Heart left ventricle (tissue), 16 donors: ENCODE measurements at regions not wholly inside any gene's neighbourhood (a gene's known extent, or its start where the extent isn't known, plus 50 kb on each side); places are given as distances from the start of the nearest gene placed in this dataset.

Experiments used
- ATAC-seq, 4 donors: fragments of 200-7000 bp; cut with Tn5 transposase; one replicate each; pipeline ENCODE4 v1.9.1; 2020 to 2022; ENCODE audit warnings: moderate library complexity in 4 of 4, mild to moderate bottlenecking in 3 of 4, moderate number of reproducible peaks in 1 of 4
- DNase-seq, 5 donors: peaks; one replicate each; pipeline ENCODE4 v3.0.0-alpha.2; 2020
- H3K27ac ChIP-seq, 12 donors: fragments of 200-600 bp; sonication (generic) in 4 of 12; one replicate each; pipeline versions ENCODE4 v1.5.0 to v1.8.0; 2016 to 2022; ENCODE audit warnings: mild to moderate bottlenecking in 2 of 12
- H3K27me3 ChIP-seq, 9 donors: fragments of 200-600 bp; sonication (generic) in 2 of 9; one replicate each; pipeline versions ENCODE4 v1.5.1 to v1.8.0; 2016 to 2022; ENCODE audit warnings: mild to moderate bottlenecking in 3 of 9
- H3K36me3 ChIP-seq, 9 donors: fragments of 200-600 bp; sonication (generic) in 2 of 9; one replicate each; pipeline versions ENCODE4 v1.5.0 to v1.8.0; 2018 to 2022; ENCODE audit warnings: mild to moderate bottlenecking in 2 of 9
- H3K4me1 ChIP-seq, 12 donors: fragments of 200-600 bp; sonication (generic) in 4 of 12; one replicate each; pipeline versions ENCODE4 v1.5.0 to v1.8.0; 2016 to 2022; ENCODE audit warnings: mild to moderate bottlenecking in 3 of 12
- H3K4me3 ChIP-seq, 12 donors: fragments of 200-600 bp; sonication (generic) in 4 of 12; one replicate each; pipeline versions ENCODE4 v1.5.0 to v1.8.0; 2017 to 2022; ENCODE audit warnings: mild to moderate bottlenecking in 9 of 12, moderate library complexity in 4 of 12
- H3K9me3 ChIP-seq, 12 donors: fragments of 200-600 bp; sonication (generic) in 4 of 12; one replicate each; pipeline versions ENCODE4 v1.5.0 to v1.8.0; 2016 to 2022; ENCODE audit warnings: mild to moderate bottlenecking in 1 of 12
- POLR2A ChIP-seq, 2 donors: fragments of 450-650 bp; IDR thresholded peaks; one replicate each; pipeline ENCODE4 v1.6.1; 2017; ENCODE audit warnings: antibody characterized with exemption in 2 of 2, mild to moderate bottlenecking in 2 of 2, moderate library complexity in 2 of 2
- WGBS, 4 donors: extraction: QIAGEN DNeasy Blood & Tissue Kit in 2 of 4; methylation state at CpG; one replicate each; pipeline versions ENCODE4 v1.1.5 to v1.1.7; 2013 to 2018; 5-methylcytosine and 5-hydroxymethylcytosine counted together
- intact Hi-C, 10 donors: fragments of 100-400 bp; cut with DNase I; formaldehyde crosslinking; loops; one replicate each; pipeline versions ENCODE4 v1.11.1 to v1.14.2; 2022
- TF ChIP-seq, protein P1 (sequence below), 12 donors: fragments of 200-600 bp; sonication (generic) in 4 of 12; IDR thresholded peaks; one replicate each; pipeline versions ENCODE4 v1.5.0 to v1.8.0; 2018 to 2022; ENCODE audit warnings: antibody characterized with exemption in 12 of 12, mild to moderate bottlenecking in 5 of 12
- donor health status: ischemic (EF 13 %, LVEDD 7.1; RV severe dilation, severe dysfunction).
- donor health status: healthy with polysubstance abuse.
- donor health status: DM: no; HTN: yes; CAD: no.
- donor health status: DM: no; HTN: no; CAD: no.
- donor health status: ischemic (EF 25% LVEDD 6.9; RV normal size, moderate dysfunction).
- donor health status: ischemic (EF 25% LVEDD 5.7; RV mildly dilated, moderate dysfunction).
- donor health status: healthy.
- donor health status: DM: yes; HTN: yes; CAD: no.
- donor health status: ischemic (EF 35%, LVEDD 5.7; RV mildly dilated, moderate dysfunction).
- donor health status: nonischemic (EF 11% LVEDD 7.7; RV severe dilation, severe dysfunction).
- donor health status: DM: yes; HTN: yes; CAD: no.
- donor health status: PGD.
- donor health status: ischemic (EF 29% LVEDD 5.4; RV normal size, mild dysfunction).
- donor health status: nonischemic (EF 23%, LVEDD 6.1; RV moderate dilation, normal function).

DNA sequence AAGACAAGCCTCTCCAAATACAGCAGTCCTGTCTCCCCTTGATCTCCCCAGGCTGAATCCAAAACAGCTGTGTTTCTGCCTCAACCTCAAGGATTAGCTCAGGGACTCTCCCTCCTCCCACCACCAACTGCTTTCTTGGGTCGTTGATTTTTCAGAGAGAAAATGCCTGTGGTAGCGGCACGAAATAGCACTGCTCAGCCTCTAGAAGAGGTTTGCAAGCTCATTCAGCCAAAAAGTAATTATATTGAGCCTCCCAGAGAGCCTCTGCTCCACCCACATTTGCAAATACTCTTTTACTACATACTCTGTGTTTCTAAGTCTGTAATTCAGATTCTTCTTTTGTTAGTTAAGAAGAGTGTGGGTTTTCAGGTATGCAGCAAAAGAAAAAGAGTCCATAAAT, 396.4 kb upstream of the TNP1 start:
- no peak for TF ChIP-seq POLR2A (IDR thresholded peaks at IDR 0.05)
- TF ChIP-seq, protein P1, sequence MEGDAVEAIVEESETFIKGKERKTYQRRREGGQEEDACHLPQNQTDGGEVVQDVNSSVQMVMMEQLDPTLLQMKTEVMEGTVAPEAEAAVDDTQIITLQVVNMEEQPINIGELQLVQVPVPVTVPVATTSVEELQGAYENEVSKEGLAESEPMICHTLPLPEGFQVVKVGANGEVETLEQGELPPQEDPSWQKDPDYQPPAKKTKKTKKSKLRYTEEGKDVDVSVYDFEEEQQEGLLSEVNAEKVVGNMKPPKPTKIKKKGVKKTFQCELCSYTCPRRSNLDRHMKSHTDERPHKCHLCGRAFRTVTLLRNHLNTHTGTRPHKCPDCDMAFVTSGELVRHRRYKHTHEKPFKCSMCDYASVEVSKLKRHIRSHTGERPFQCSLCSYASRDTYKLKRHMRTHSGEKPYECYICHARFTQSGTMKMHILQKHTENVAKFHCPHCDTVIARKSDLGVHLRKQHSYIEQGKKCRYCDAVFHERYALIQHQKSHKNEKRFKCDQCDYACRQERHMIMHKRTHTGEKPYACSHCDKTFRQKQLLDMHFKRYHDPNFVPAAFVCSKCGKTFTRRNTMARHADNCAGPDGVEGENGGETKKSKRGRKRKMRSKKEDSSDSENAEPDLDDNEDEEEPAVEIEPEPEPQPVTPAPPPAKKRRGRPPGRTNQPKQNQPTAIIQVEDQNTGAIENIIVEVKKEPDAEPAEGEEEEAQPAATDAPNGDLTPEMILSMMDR (IDR thresholded peaks at IDR 0.05): no peak
- intact Hi-C loops: no loop called here
- DNase-seq: no peak
- Histone ChIP-seq H3K36me3 (no peaks in the 10 kb centered on the region), H3K27ac (peak overlapping the region in 1 of 12 donors; percentile 25), H3K4me3 (no peak overlapping the region), H3K4me1 (peaks cover 0 to 7% (median 0%) of the 10 kb centered on the region in 12 donors), H3K27me3 (peaks cover 0 to 17% (median 0%) of the 10 kb centered on the region in 9 donors), H3K9me3 (no peaks in the 10 kb centered on the region)
- 77 to 87% (median 81%) methylated on average over 3 of the region's 3 CpGs for WGBS, 4 donors
- peak in 1 of 4 donors; percentile 37 for ATAC-seq

DNA sequence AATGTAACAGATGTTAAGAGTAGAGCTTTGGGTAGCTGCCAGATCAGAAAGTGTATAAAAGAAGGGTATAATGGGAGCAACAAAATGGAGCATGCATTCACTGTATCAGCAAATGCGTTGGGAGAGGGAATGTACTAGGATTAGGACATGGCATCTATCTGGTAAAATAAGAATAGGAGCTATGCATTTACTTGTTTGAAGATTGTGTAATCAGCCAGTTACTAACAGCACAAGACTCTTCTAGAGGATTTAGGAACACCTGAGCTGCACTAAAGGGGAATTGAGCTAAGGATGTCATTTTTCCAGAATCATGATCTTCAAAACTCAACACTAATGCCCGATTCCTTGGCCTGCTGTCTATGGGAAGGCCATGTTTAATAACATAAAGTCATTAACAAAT, 394.2 kb upstream of the TNP1 start:
- TF ChIP-seq POLR2A (IDR thresholded peaks at IDR 0.05): no peak
- TF ChIP-seq, protein P1 (IDR thresholded peaks at IDR 0.05): no peak
- DNase-seq (no peak), ATAC-seq (no peak)
- Histone ChIP-seq H3K4me1 (peaks cover 0 to 14% (median 4%) of the 10 kb centered on the region in 12 donors), H3K9me3 (no peaks in the 10 kb centered on the region), H3K27ac (no peak overlapping the region), H3K4me3 (no peak overlapping the region), H3K36me3 (no peaks in the 10 kb centered on the region), H3K27me3 (peaks cover 0 to 22% (median 0%) of the 10 kb centered on the region in 9 donors)
- 93 to 97% (median 95%) methylated on average over 2 of the region's 2 CpGs for WGBS, 4 donors
- intact Hi-C loops: no loop called here

DNA sequence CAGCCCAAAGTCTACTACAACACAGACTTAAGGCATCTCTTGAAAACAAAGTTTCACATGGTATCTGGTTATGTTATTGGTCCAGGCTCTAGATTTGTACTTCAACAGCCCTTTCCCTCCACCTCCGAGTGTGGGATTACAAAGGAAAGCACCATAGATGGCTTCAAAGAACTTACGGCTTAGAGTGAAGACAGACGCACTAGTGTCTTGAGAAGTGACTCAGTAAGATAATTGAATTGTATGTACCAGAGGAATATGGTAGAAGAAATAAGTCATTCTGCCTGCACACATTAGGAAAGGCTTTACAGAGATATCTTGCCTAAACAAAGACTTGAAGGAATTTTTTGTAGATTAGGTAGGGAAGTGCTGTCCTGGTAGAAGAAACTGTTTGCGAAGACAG, 392.3 kb upstream of the TNP1 start:
- Histone ChIP-seq H3K4me3 (no peak overlapping the region), H3K9me3 (no peaks in the 10 kb centered on the region), H3K27me3 (peaks cover 0 to 23% (median 0%) of the 10 kb centered on the region in 9 donors), H3K36me3 (no peaks in the 10 kb centered on the region), H3K27ac (peak overlapping the region in 1 of 12 donors; percentile 86), H3K4me1 (peaks cover 0 to 33% (median 18%) of the 10 kb centered on the region in 12 donors)
- no peak for ATAC-seq
- TF ChIP-seq, protein P1 (IDR thresholded peaks at IDR 0.05): no peak
- TF ChIP-seq POLR2A (IDR thresholded peaks at IDR 0.05): no peak
- intact Hi-C loops: no loop called here
- no peak for DNase-seq
- 94 to 99% (median 96%) methylated on average over 4 of the region's 4 CpGs for WGBS, 4 donors

DNA sequence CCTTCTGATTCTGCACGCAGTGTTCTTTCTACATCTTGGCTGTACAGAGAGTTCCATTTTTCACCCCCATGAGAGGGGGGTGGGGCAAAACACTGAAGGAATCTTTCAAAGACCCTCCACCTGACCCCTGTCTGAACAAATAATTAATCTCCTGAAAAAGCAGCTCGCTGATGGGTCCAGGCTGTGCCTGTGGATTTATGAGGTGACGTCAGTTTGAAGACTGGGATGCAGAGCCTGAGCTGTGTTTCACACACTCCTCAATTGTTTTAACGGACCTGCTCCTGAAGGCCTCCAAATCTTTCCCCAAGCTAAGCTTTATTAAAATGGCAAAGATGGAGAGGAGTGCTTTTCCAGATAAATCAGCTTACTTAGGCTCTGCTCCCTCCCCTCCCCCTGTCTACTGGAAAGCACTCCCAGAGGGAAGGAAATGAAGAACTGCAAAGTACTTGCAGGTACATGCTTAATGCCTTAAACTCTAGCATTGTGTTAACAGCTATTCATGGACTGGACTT, 390.2 kb upstream of the TNP1 start:
- intact Hi-C loops: no loop called here
- H3K27ac ChIP-seq: peak overlapping the region in 3 of 12 donors; percentile 9 to 86 (median 74)
- H3K9me3 ChIP-seq: no peaks in the 10 kb centered on the region
- DNase-seq (no peak), ATAC-seq (peak in 3 of 4 donors; percentile 9 to 50 (median 38))
- H3K4me1 ChIP-seq: peaks cover 0 to 33% (median 18%) of the 10 kb centered on the region in 12 donors
- TF ChIP-seq, protein P1 (IDR thresholded peaks at IDR 0.05): no peak
- no peak for TF ChIP-seq POLR2A (IDR thresholded peaks at IDR 0.05)
- WGBS, 4 donors: 73 to 88% (median 81%) methylated on average over 4 of the region's 4 CpGs
- no peaks in the 10 kb centered on the region for H3K36me3 ChIP-seq
- no peak overlapping the region for H3K4me3 ChIP-seq
- peaks cover 0 to 17% (median 0%) of the 10 kb centered on the region in 9 donors for H3K27me3 ChIP-seq
